Osteocyte (in vitro differentiated cells): ENCODE measurements at regions not wholly inside any gene's neighbourhood (a gene's known extent, or its start where the extent isn't known, plus 50 kb on each side); places are given as distances from the start of the nearest gene placed in this dataset.

Experiments used
- DNase-seq: peaks from one replicate; pipeline ENCODE4 v3.0.0; 2021; ENCODE audit warnings: mixed read lengths; ENCODE audit not compliant: unreplicated experiment; ENCODE audit errors: extremely low spot score
- H3K27ac Mint-ChIP-seq: one replicate; pipeline ENCODE4 v1.8.0; 2021; ENCODE audit warnings: mild to moderate bottlenecking, mixed read lengths; ENCODE audit not compliant: unreplicated experiment
- H3K27me3 Mint-ChIP-seq: one replicate; pipeline ENCODE4 v1.8.0; 2021; ENCODE audit warnings: mixed read lengths; ENCODE audit not compliant: unreplicated experiment
- H3K36me3 Mint-ChIP-seq: one replicate; pipeline ENCODE4 v1.8.0; 2021; ENCODE audit warnings: mixed read lengths; ENCODE audit not compliant: unreplicated experiment
- H3K4me1 Mint-ChIP-seq: one replicate; pipeline ENCODE4 v1.8.0; 2021; ENCODE audit warnings: mixed read lengths; ENCODE audit not compliant: unreplicated experiment
- H3K4me3 Mint-ChIP-seq: one replicate; pipeline ENCODE4 v1.8.0; 2021; ENCODE audit warnings: mild to moderate bottlenecking, moderate library complexity, mixed read lengths; ENCODE audit not compliant: unreplicated experiment
- H3K9me3 Mint-ChIP-seq: one replicate; pipeline ENCODE4 v1.8.0; 2021; ENCODE audit warnings: mixed read lengths; ENCODE audit not compliant: unreplicated experiment
- TF ChIP-seq, protein P1 (sequence below): fragments of 200-600 bp; sonication (generic); IDR thresholded peaks from 2 replicates; pipeline ENCODE4 v1.5.0; 2021; ENCODE audit warnings: antibody characterized with exemption, mild to moderate bottlenecking, moderate library complexity

DNA sequence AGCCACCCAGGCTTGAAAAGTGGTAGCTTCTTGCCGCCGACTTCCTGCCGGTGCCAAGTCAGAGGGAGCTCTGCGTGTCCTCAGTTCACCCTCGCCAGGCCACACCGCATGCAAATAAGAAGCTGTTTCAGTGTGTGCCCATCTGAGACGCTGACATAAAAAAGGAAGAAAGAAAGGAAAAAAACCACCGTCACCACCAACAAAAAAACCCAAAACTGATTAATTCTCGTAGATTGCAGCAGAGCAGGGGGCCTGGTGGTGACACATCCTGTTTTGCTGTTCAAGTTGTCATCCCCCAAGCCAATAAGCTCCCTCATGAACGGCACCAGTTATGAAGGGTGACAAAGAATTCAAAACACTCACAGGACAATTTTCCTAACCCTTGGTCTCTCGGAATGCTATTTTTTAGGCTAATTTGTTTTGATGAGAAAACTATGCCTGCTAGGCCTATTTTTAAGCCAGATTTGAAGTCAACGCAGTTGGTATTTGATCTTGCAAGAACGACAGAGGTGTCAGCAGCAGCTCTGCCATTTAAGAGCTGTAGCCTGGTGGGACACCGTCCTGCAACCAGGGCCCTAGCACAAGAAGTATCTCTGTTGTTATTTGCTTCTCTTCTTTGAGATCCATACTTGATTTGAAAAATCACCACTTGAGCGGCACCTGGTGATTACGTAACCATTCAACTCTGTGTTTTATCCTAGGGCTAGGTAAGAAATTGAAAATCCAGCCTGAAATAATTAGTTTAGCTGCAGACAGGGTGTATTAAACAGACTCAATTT, 145.6 kb downstream of the PFKFB3 start:
- Mint-ChIP-seq H3K27me3 (peaks cover 5% of the 10 kb centered on the region), H3K36me3 (no peaks in the 10 kb centered on the region), H3K4me3 (no peak overlapping the region), H3K9me3 (no peaks in the 10 kb centered on the region), H3K4me1 (peaks cover 18% of the 10 kb centered on the region), H3K27ac (peak overlapping the region; percentile 28)
- peak; percentile 49 for DNase-seq
- TF ChIP-seq, protein P1, sequence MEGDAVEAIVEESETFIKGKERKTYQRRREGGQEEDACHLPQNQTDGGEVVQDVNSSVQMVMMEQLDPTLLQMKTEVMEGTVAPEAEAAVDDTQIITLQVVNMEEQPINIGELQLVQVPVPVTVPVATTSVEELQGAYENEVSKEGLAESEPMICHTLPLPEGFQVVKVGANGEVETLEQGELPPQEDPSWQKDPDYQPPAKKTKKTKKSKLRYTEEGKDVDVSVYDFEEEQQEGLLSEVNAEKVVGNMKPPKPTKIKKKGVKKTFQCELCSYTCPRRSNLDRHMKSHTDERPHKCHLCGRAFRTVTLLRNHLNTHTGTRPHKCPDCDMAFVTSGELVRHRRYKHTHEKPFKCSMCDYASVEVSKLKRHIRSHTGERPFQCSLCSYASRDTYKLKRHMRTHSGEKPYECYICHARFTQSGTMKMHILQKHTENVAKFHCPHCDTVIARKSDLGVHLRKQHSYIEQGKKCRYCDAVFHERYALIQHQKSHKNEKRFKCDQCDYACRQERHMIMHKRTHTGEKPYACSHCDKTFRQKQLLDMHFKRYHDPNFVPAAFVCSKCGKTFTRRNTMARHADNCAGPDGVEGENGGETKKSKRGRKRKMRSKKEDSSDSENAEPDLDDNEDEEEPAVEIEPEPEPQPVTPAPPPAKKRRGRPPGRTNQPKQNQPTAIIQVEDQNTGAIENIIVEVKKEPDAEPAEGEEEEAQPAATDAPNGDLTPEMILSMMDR: no peak

DNA sequence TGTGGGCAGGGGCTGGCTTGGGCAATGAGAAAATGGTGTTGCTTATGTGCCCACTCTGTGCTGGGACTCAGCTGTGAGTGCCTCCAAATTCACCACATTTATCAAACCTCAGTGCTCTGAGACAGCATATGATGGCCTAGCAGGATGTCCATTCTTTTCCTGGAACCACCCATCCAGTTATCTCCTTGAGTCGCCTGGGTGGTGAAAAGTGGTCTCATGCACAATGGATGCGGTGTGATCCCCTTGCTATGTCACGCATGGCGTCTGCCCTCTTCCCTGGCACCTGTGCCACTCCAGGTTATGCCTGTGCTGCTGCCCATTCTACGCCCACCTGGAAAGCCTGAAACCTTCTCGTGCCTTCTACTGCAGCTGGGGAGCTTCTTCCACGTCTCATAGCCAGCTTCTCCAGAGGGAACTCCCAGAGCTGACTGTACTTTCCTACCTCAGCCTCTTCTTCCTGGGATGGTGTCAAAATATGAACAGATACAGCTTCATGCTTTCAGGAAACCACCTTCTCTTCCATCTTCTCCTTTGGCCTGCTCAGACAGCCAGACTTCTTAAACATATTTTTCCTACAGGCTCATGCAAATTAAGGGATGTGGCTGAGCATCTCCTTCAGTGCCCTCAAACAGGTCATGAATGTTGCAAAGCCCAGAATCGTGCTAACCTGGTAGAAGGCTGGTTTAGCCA, 147.3 kb downstream of the PFKFB3 start:
- H3K36me3 Mint-ChIP-seq: no peaks in the 10 kb centered on the region
- TF ChIP-seq, protein P1: no peak
- H3K4me3 Mint-ChIP-seq: no peak overlapping the region
- peaks cover 28% of the 10 kb centered on the region for H3K4me1 Mint-ChIP-seq
- H3K27ac Mint-ChIP-seq: no peak overlapping the region
- peaks cover 5% of the 10 kb centered on the region for H3K27me3 Mint-ChIP-seq
- DNase-seq: peak; percentile 60
- peaks cover 6% of the 10 kb centered on the region for H3K9me3 Mint-ChIP-seq

DNA sequence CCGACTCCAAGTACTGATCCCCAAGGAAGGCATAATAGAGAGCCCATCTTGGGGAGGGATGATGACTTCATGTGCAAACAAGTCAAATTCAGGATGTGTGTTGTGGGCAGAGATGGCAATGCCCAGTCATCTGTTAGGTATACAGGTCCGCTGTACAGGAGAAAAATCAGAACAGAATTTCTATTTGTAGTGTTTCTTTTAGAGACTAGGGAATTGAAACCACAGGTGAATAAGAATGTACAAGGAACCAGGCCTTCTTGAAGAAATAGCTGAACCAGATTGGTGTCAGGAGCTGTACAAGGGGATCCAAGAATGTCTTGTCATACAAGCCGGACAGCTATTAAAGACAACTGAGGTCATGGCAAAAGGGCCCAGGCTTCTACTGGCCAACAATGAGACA, 147.9 kb downstream of the PFKFB3 start:
- H3K9me3 Mint-ChIP-seq: peaks cover 7% of the 10 kb centered on the region
- H3K27me3 Mint-ChIP-seq: peaks cover 5% of the 10 kb centered on the region
- no peak for DNase-seq
- TF ChIP-seq, protein P1: no peak
- no peak overlapping the region for H3K27ac Mint-ChIP-seq
- H3K36me3 Mint-ChIP-seq: no peaks in the 10 kb centered on the region
- peaks cover 28% of the 10 kb centered on the region for H3K4me1 Mint-ChIP-seq
- H3K4me3 Mint-ChIP-seq: no peak overlapping the region

DNA sequence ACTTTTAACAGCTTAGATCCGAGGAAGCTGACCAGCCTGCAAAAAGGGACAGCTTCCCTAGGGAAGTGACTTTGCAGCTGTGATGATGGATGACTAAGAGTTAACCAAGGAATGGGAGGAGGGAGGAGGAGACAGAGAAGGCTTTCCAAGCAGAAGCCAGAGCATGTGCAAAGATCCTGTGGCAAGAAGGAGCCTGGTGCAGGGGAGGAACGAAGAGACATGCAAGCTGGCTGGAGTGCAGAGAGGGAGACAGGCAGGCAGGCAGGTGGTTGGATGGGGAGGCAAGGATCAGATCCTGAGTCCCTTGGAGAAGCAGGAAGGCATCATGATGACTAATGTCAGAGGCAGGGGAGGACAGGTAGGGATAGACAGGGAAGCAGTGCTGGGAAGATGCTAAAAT, 148.8 kb downstream of the PFKFB3 start:
- peaks cover 28% of the 10 kb centered on the region for H3K4me1 Mint-ChIP-seq
- peaks cover 5% of the 10 kb centered on the region for H3K27me3 Mint-ChIP-seq
- peak; percentile 59 for DNase-seq
- H3K36me3 Mint-ChIP-seq: peaks cover 2% of the 10 kb centered on the region
- H3K9me3 Mint-ChIP-seq: peaks cover 12% of the 10 kb centered on the region
- TF ChIP-seq, protein P1: no peak
- no peak overlapping the region for H3K27ac Mint-ChIP-seq
- no peak overlapping the region for H3K4me3 Mint-ChIP-seq

DNA sequence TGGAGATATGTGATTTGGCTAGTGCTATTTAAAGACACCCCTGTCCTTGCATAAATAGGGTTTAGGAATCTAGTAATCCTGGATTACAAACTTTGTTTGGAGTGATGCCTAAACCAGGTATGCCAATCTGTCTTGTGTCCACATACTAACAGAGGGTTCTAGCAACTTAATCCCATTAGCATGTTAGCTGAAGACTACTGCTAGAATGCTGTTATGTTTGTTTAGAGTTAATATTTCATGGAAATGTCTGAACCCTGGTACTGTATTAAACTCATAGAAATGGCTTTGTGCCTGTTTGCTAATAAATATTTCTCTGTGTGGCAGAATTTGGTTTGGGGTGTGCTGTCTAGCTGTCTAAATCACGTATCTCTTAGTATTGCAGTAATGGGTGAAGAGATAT, 150.8 kb downstream of the PFKFB3 start:
- H3K9me3 Mint-ChIP-seq: peaks cover 20% of the 10 kb centered on the region
- no peak for DNase-seq
- no peak overlapping the region for H3K4me3 Mint-ChIP-seq
- H3K36me3 Mint-ChIP-seq: peaks cover 3% of the 10 kb centered on the region
- peaks cover 6% of the 10 kb centered on the region for H3K27me3 Mint-ChIP-seq
- H3K27ac Mint-ChIP-seq: no peak overlapping the region
- peaks cover 12% of the 10 kb centered on the region for H3K4me1 Mint-ChIP-seq
- TF ChIP-seq, protein P1: no peak
